Body of pancreas (tissue), 4 donors: ENCODE measurements at regions not wholly inside any gene's neighbourhood (a gene's known extent, or its start where the extent isn't known, plus 50 kb on each side); places are given as distances from the start of the nearest gene placed in this dataset.
A peak's percentile ranks its signal among the peaks of the same experiment; 100 is the strongest.

ENCODE experiments used
- CTCF ChIP-seq, 7 experiments: fragments of 450-650 bp in 4 of 7; fragments of 200-600 bp in 3 of 7; sonication (generic) in 3 of 7; IDR thresholded peaks; one replicate each; pipeline ENCODE4 v1.5.1; 2016 to 2019; ENCODE audit warnings: antibody characterized with exemption in 7 of 7
- POLR2A ChIP-seq, 3 donors: fragments of 450-650 bp; IDR thresholded peaks; one replicate each; pipeline ENCODE4 v1.6.1; 2016; ENCODE audit warnings: antibody characterized with exemption in 3 of 3, mild to moderate bottlenecking in 2 of 3

- TF ChIP-seq CTCF (IDR thresholded peaks at IDR 0.05), result peak in 6 of 7 experiments; percentile 34 to 71 (median 59)
- TF ChIP-seq POLR2A (IDR thresholded peaks at IDR 0.05), result no peak
Observed at GRCh38 chr14:81625343-81625742, 91.7 kb upstream of the SEL1L start.
